BLaER1 treated with 17β-estradiol and CSF1 and Interleukin-3, amounts not matched to agents 10 nM and 100 nM (cell line): ENCODE measurements at regions not wholly inside any gene's neighbourhood (a gene's known extent, or its start where the extent isn't known, plus 50 kb on each side); places are given as distances from the start of the nearest gene placed in this dataset.
A peak's percentile ranks its signal among the peaks of the same experiment; 100 is the strongest.
"Not testable (repeated sequence)": the region's sequence is repeated elsewhere in the genome, so short reads cannot be mapped to it uniquely, and the experiment has no call there.

ENCODE experiments used
- H3K27ac ChIP-seq, 11 experiments: shearing (Covaris generic); formaldehyde crosslinking; 2 replicates each; pipeline ENCODE4 v1.8.1; 2022
- H3K27me3 ChIP-seq, 11 experiments: shearing (Covaris generic); formaldehyde crosslinking; 2 replicates each; pipeline ENCODE4 v1.8.1; 2022
- H3K36me3 ChIP-seq, 11 experiments: shearing (Covaris generic); formaldehyde crosslinking; 2 replicates each; pipeline ENCODE4 v1.8.1; 2022
- H3K4me1 ChIP-seq, 10 experiments: shearing (Covaris generic); formaldehyde crosslinking; 2 replicates each; pipeline ENCODE4 v1.8.1; 2022
- H3K4me2 ChIP-seq, 11 experiments: shearing (Covaris generic); formaldehyde crosslinking; 2 replicates each; pipeline ENCODE4 v1.8.1; 2022
- H3K4me3 ChIP-seq, 10 experiments: shearing (Covaris generic); formaldehyde crosslinking; 2 replicates each; pipeline ENCODE4 v1.8.1; 2022
- H3K9ac ChIP-seq, 11 experiments: shearing (Covaris generic); formaldehyde crosslinking; 2 replicates each; pipeline ENCODE4 v1.8.1; 2022
- H3K9me3 ChIP-seq, 11 experiments: shearing (Covaris generic); formaldehyde crosslinking; replicated peaks in 1 of 11; 2 replicates each; pipeline ENCODE4 v1.8.1; 2022
- H4K20me1 ChIP-seq, 11 experiments: shearing (Covaris generic); formaldehyde crosslinking; 2 replicates each; pipeline ENCODE4 v1.8.1; 2022
- Cebpa-rat ChIP-seq, 11 experiments: shearing (Covaris generic); IDR thresholded peaks; 2 replicates each; pipeline ENCODE4 v1.8.1; 2022

DNA sequence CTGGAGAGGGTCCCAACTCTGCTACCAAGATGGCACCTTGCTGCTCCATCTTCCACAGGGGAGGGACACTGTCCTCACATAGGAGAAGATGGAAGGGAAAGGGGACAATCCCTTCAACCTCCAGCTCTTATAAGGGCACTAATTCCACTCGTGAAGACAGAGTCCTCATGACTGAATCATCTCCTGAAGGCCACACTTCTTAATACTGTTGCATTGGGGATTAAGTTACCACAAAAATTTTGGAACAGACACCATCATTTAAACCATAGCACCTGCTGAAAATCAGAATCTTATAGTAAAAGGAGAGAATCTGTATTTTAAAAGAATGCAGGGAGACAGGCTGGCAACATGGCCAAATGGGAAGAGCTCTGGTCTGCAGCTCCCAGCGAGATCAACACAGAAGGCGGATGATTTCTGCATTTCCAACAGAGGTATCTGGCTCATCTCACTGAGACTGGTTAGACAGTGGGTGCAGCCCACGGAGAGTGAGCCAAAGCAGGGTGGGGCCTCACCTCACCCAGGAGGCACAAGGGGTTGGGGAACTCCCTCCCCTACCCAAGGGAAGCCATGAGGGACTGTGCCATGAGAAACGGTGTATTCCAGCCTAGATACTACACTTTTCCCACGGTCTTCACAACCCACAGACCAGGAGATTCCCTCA, 69.4 kb upstream of the LIPC start:
- peaks cover 31 to 66% (median 57%) of the 10 kb centered on the region in 10 experiments for H3K4me1 ChIP-seq
- TF ChIP-seq Cebpa-rat (IDR thresholded peaks at IDR 0.05), result no peak
- H3K27me3 ChIP-seq, result no peaks in the 10 kb centered on the region
- H3K9me3 ChIP-seq, result peaks cover 16 to 62% (median 30%) of the 10 kb centered on the region in 11 experiments
- no peaks in the 10 kb centered on the region for H4K20me1 ChIP-seq
- peak overlapping the region in 1 of 11 experiments; percentile 63; a peak in 3 of 22 replicates for H3K9ac ChIP-seq
- H3K4me2 ChIP-seq, result peak overlapping the region; percentile 61 to 92 (median 82)
- H3K27ac ChIP-seq, result peak overlapping the region in 8 of 11 experiments; percentile 22 to 75 (median 62); a peak in 14 of 22 replicates
- peak overlapping the region in 4 of 10 experiments; percentile 12 to 51 (median 17); a peak in 2 of 20 replicates for H3K4me3 ChIP-seq
- H3K36me3 ChIP-seq, result no peaks in the 10 kb centered on the region; a peak in 1 of 22 replicates

DNA sequence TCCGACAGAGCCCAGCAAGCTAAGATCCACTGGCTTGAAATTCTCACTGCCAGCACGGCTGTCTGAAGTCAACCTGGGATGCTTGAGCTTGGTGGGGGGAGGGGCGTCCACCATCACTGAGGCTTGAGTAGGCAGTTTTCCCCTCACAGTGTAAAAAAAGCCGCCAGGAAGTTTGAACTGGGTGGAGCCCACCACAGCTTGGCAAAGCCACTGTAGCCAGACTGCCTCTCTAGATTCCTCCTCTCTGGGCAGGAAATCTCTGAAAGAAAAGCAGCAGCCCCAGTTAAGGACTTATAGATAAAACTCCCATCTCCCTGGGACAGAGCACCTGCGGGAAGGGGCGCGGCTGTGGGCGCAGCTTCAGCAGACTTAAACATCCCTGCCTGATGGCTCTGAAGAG, 68.7 kb upstream of the LIPC start:
- not testable (repeated sequence) for H3K36me3 ChIP-seq, H3K27me3 ChIP-seq, H4K20me1 ChIP-seq
- Histone ChIP-seq H3K9me3 (peaks cover 16 to 66% (median 30%) of the 10 kb centered on the region in 11 experiments), H3K9ac (peak overlapping the region in 8 of 11 experiments; percentile 26 to 63 (median 44); a peak in 13 of 22 replicates), H3K4me3 (peak overlapping the region in 4 of 10 experiments; percentile 12 to 51 (median 24); a peak in 6 of 20 replicates), H3K27ac (peak overlapping the region in 9 of 11 experiments; percentile 13 to 75 (median 58); a peak in 15 of 22 replicates), H3K4me1 (peaks cover 24 to 59% (median 50%) of the 10 kb centered on the region in 10 experiments), H3K4me2 (peak overlapping the region; percentile 61 to 92 (median 82))

DNA sequence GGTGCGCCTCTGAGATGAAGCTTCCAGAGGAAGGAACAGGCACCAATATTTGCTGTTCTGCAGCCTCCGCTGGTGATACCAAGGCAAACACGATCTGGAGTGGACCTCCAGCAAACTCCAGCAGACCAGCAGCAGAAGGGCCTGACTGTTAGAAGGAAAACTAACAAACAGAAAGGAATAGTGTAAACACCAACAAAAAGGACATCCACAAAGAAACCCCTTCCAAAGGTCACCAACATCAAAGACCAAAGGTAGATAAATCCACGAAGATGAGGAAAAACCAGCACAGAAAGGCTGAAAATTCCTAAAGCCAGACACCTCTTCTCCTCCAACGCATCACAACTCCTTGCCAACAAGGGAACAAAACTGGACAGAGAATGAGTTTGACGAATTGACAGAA, 68.1 kb upstream of the LIPC start:
- Histone ChIP-seq H3K4me2 (peak overlapping the region; percentile 61 to 92 (median 82)), H3K9ac (peak overlapping the region in 7 of 11 experiments; percentile 26 to 63 (median 41); a peak in 11 of 22 replicates), H3K9me3 (peaks cover 16 to 69% (median 32%) of the 10 kb centered on the region in 11 experiments), H3K4me1 (peaks cover 20 to 53% (median 44%) of the 10 kb centered on the region in 10 experiments), H3K4me3 (peak overlapping the region in 4 of 10 experiments; percentile 12 to 51 (median 24); a peak in 5 of 20 replicates), H3K27ac (peak overlapping the region in 9 of 11 experiments; percentile 13 to 75 (median 58); a peak in 13 of 22 replicates)
- not testable (repeated sequence) for H4K20me1 ChIP-seq, H3K36me3 ChIP-seq, H3K27me3 ChIP-seq

DNA sequence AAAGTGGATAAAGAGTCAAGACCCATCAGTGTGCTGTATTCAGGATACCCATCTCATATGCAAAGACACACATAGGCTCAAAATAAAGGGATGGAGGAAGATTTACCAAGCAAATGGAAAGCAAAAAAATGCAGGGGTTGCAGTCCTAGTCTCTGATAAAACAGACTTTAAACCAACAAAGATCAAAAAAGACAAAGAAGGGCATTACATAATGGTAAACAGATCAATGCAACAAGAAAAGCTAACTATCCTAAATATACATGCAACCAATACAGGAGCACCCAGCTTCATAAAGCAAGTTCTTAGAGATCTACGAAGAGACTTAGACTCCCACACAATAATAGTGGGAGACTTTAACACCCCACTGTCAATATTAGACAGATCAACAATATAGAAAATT, 66.7 kb upstream of the LIPC start:
- H3K27me3 ChIP-seq, H3K4me3 ChIP-seq, H3K4me2 ChIP-seq, H3K36me3 ChIP-seq, H3K9ac ChIP-seq, H4K20me1 ChIP-seq, H3K27ac ChIP-seq: not testable (repeated sequence)
- peaks cover 18 to 84% (median 44%) of the 10 kb centered on the region in 11 experiments for H3K9me3 ChIP-seq
- peaks cover 20 to 39% (median 37%) of the 10 kb centered on the region in 10 experiments for H3K4me1 ChIP-seq

DNA sequence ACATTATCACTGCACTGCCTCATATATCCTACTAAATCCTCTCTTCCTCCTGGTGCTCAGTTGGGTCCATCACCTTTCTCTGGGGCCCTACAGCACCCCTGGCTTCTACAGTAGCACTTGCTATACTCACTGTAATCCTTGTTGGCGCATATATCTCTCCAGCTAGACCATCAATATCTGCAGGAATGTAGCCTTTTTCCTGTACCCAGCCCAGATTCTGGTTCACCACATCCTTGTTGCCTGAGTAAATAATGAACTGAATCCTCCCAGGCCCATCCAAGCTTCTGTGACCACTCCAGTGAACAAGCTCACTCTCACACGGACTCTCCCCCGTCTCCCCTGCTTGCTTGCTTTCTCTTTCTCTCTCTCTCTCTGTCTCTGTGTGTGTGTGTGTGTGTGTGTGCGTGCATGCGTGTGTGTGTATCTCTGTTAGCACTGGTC, 62.5 kb upstream of the LIPC start:
- no peak overlapping the region for H3K27ac ChIP-seq
- H3K9ac ChIP-seq, result no peak overlapping the region
- no peak overlapping the region for H3K4me2 ChIP-seq
- H3K36me3 ChIP-seq, result no peaks in the 10 kb centered on the region; a peak in 1 of 22 replicates
- H3K9me3 ChIP-seq, result peaks cover 52 to 92% (median 75%) of the 10 kb centered on the region in 11 experiments
- no peaks in the 10 kb centered on the region for H3K27me3 ChIP-seq
- no peaks in the 10 kb centered on the region for H4K20me1 ChIP-seq
- TF ChIP-seq Cebpa-rat (IDR thresholded peaks at IDR 0.05), result no peak
- no peak overlapping the region for H3K4me3 ChIP-seq
- H3K4me1 ChIP-seq, result no peaks in the 10 kb centered on the region; a peak in 2 of 20 replicates

DNA sequence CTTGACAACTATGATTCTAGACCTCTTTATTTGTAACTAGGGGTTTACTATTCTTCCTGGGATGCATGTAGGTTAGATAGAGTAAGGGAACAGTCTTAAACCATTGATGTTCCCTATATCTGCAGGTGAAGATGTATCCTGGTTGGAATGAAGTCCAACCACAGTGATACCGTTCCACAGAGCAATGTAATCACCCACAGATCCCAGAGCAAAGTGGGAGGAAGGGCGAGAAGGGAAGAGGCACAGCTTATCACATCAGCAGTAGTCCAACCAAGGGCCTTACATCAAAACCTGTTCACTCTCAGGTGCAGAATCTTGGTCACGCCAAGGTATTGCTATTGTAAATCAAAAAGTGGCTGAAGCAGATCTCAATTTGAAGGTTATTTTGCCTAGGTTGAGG, 61.8 kb upstream of the LIPC start:
- Histone ChIP-seq H3K27ac (no peak overlapping the region), H3K36me3 (no peaks in the 10 kb centered on the region), H3K27me3 (no peaks in the 10 kb centered on the region), H3K9ac (no peak overlapping the region), H3K4me1 (no peaks in the 10 kb centered on the region; a peak in 2 of 20 replicates), H3K4me2 (no peak overlapping the region), H3K9me3 (peaks cover 51 to 92% (median 75%) of the 10 kb centered on the region in 11 experiments), H3K4me3 (no peak overlapping the region), H4K20me1 (no peaks in the 10 kb centered on the region)
- TF ChIP-seq Cebpa-rat (IDR thresholded peaks at IDR 0.05), result no peak

DNA sequence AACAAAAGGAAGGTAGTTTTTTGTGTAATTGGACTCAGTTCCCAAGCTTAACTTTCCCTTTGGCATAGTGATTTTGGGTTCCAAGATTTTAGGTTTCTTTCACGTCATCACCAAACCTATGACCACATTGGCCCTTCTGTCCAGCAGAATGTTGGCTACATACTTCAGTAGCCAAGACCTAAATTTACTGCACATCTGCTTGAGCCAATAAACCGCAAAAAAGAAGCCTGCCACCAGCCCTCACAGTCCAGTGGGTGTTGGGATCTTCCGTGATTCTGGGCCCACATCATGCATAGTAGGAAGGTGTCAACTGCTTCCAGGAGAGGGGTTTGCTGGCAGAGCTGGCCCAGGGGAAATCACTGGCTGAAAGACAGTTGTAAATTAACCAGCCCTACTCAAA, 57.6 kb upstream of the LIPC start:
- no peak overlapping the region for H3K4me3 ChIP-seq
- no peak overlapping the region for H3K4me2 ChIP-seq
- no peak overlapping the region for H3K9ac ChIP-seq
- H3K27me3 ChIP-seq, result no peaks in the 10 kb centered on the region
- H4K20me1 ChIP-seq, result no peaks in the 10 kb centered on the region
- H3K4me1 ChIP-seq, result no peaks in the 10 kb centered on the region; a peak in 2 of 20 replicates
- H3K36me3 ChIP-seq, result peaks cover 0 to 5% (median 0%) of the 10 kb centered on the region in 11 experiments; a peak in 3 of 22 replicates
- TF ChIP-seq Cebpa-rat (IDR thresholded peaks at IDR 0.05), result no peak
- no peak overlapping the region for H3K27ac ChIP-seq
- H3K9me3 ChIP-seq, result peaks cover 53 to 89% (median 79%) of the 10 kb centered on the region in 11 experiments

DNA sequence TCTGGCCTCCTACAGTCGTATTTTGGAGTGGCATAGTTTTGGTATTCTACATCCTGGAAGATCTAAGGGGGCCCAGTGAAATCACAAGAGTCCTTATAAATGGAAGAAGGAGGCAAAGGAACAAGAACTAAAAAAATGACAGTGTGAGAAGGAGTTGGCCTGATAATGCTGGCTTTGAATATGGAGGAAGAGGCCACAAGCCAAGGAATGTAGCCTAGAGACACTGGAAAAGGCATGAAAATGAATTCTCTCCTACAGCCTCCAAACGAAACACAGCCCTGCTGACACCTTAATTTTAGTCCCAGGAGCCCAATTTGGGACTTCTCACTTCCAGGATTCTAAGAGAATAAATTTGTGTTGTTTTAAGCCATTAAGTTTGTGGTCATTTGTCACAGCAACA, 54.6 kb upstream of the LIPC start:
- TF ChIP-seq Cebpa-rat (IDR thresholded peaks at IDR 0.05), result no peak
- Histone ChIP-seq H4K20me1 (no peaks in the 10 kb centered on the region), H3K4me2 (no peak overlapping the region), H3K27me3 (no peaks in the 10 kb centered on the region), H3K4me3 (no peak overlapping the region), H3K4me1 (no peaks in the 10 kb centered on the region), H3K27ac (no peak overlapping the region), H3K9ac (no peak overlapping the region), H3K9me3 (peaks cover 33 to 62% (median 51%) of the 10 kb centered on the region in 11 experiments), H3K36me3 (peaks cover 0 to 5% (median 0%) of the 10 kb centered on the region in 11 experiments; a peak in 3 of 22 replicates)

DNA sequence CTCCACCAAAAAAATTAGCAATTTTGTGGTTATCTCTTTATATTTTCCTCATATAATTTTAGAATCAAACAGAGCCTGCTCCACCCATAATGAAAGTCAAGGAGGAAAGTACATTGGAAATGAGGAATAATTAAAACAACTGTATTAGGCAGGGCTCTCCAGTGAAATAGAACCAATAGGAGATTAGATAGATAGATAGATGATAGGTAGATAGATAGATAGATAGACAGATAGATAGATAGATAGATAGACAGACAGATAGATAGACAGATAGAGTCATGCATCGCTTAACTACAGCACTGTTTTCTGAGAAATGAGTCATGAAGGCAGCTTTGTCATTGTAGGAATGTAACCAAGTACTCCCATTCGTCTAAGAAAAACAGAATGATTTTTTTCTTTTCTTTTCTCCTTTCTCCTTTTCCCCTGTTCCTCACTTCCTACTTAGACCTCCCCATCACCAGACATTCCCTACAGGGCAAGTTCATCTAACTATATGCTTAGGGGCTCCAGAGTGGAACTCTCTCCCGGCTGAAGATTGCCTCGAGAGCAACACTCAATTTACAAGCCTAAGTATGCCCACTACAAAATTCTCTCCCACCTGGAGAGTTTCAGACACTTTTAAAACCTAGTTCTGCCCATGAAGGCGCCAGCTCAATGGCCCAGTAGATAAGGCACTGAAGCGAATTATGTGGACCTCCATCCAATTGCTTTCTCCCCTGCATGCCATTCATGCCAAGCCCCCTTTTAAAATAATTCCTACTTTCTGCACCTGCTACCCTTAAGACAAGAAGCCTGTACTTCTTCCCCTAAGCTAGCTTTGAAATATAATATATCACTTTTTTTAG, 53.3 kb upstream of the LIPC start:
- Histone ChIP-seq H3K9me3 (peaks cover 23 to 51% (median 42%) of the 10 kb centered on the region in 11 experiments), H4K20me1 (no peaks in the 10 kb centered on the region), H3K36me3 (peaks cover 0 to 5% (median 0%) of the 10 kb centered on the region in 11 experiments; a peak in 3 of 22 replicates), H3K27ac (no peak overlapping the region), H3K4me3 (no peak overlapping the region), H3K27me3 (no peaks in the 10 kb centered on the region), H3K9ac (no peak overlapping the region), H3K4me2 (no peak overlapping the region), H3K4me1 (peaks cover 0 to 5% (median 0%) of the 10 kb centered on the region in 10 experiments; a peak in 3 of 20 replicates)
- no peak for TF ChIP-seq Cebpa-rat (IDR thresholded peaks at IDR 0.05)

DNA sequence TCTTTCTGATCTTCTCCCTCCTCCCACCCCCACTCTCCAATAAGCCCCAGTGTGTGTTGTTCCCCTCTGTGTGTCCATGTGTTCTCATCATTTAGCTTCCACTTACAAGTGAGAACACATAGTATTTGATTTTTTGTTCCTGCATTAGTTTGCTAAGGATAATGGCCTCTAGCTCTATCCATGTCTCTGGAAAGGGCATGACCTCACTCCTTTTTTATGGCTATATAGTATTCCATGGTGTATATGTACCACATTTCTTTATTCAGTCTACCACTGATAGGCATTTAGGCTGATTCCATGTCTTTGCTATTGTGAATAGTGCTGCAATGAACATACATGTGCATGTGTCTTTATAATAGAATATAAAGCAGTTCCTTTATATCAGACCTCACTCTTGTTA, 52.3 kb upstream of the LIPC start:
- not testable (repeated sequence) for H3K27me3 ChIP-seq, H3K4me2 ChIP-seq, H3K36me3 ChIP-seq, H4K20me1 ChIP-seq, H3K4me3 ChIP-seq, H3K9ac ChIP-seq, H3K27ac ChIP-seq
- Histone ChIP-seq H3K9me3 (peaks cover 16 to 48% (median 40%) of the 10 kb centered on the region in 11 experiments), H3K4me1 (peaks cover 0 to 11% (median 0%) of the 10 kb centered on the region in 10 experiments; a peak in 3 of 20 replicates)
